Heart right ventricle (tissue), 16 donors: ENCODE measurements at regions not wholly inside any gene's neighbourhood (a gene's known extent, or its start where the extent isn't known, plus 50 kb on each side); places are given as distances from the start of the nearest gene placed in this dataset.

Source experiments
- ATAC-seq, 8 donors: fragments of 200-7000 bp; cut with Tn5 transposase; one replicate each; pipeline ENCODE4 v1.9.1; 2020; ENCODE audit warnings: mild to moderate bottlenecking in 8 of 8, moderate library complexity in 8 of 8, moderate number of reproducible peaks in 1 of 8
- DNase-seq, 2 donors: peaks; one replicate each; pipeline ENCODE4 v3.0.0-alpha.2; 2020
- H3K27ac ChIP-seq, 10 donors: fragments of 200-600 bp; sonication (generic) in 2 of 10; one replicate each; pipeline versions ENCODE4 v1.5.0 to v1.8.0; 2020 to 2022; ENCODE audit warnings: mild to moderate bottlenecking in 3 of 10
- H3K27me3 ChIP-seq, 7 donors: fragments of 200-600 bp; one replicate each; pipeline ENCODE4 v1.8.0; 2021 to 2022; ENCODE audit warnings: mild to moderate bottlenecking in 2 of 7
- H3K36me3 ChIP-seq, 9 donors: fragments of 200-600 bp; sonication (generic) in 1 of 9; one replicate each; pipeline versions ENCODE4 v1.5.0 to v1.8.0; 2020 to 2022; ENCODE audit warnings: mild to moderate bottlenecking in 2 of 9
- H3K4me1 ChIP-seq, 9 donors: fragments of 200-600 bp; sonication (generic) in 1 of 9; one replicate each; pipeline versions ENCODE4 v1.5.0 to v1.8.0; 2020 to 2022; ENCODE audit warnings: mild to moderate bottlenecking in 4 of 9
- H3K4me3 ChIP-seq, 10 donors: fragments of 200-600 bp; sonication (generic) in 2 of 10; one replicate each; pipeline versions ENCODE4 v1.5.0 to v1.8.0; 2020 to 2022; ENCODE audit warnings: mild to moderate bottlenecking in 7 of 10, moderate library complexity in 2 of 10
- H3K9me3 ChIP-seq, 11 donors: fragments of 200-600 bp in 10 of 11; sonication (generic) in 2 of 11; one replicate each; pipeline versions ENCODE4 v1.5.0 to v1.8.0; 2013 to 2022; ENCODE audit warnings: mild to moderate bottlenecking in 2 of 11, control low read depth in 1 of 11, moderate library complexity in 1 of 11
- WGBS, 2 donors: extraction: QIAGEN DNeasy Blood & Tissue Kit; methylation state at CpG; one replicate each; pipeline ENCODE4 v1.1.7; 2013; ENCODE audit warnings: inconsistent platforms in 1 of 2; 5-methylcytosine and 5-hydroxymethylcytosine counted together
- intact Hi-C, 10 donors: fragments of 100-400 bp; cut with DNase I; formaldehyde crosslinking; loops; one replicate each; pipeline versions ENCODE4 v1.11.1 to v1.14.2; 2022
- TF ChIP-seq, protein P1 (sequence below), 9 donors: fragments of 200-600 bp; sonication (generic) in 2 of 9; IDR thresholded peaks; one replicate each; pipeline versions ENCODE4 v1.5.0 to v1.8.0; 2021 to 2022; ENCODE audit warnings: antibody characterized with exemption in 9 of 9, mild to moderate bottlenecking in 5 of 9, moderate library complexity in 1 of 9
- donor health status: Arrhythmogenic right ventricular cardiomyopathy.
- donor health status: ischemic (EF 13 %, LVEDD 7.1; RV severe dilation, severe dysfunction).
- donor health status: healthy with polysubstance abuse.
- donor health status: DM: no; HTN: yes; CAD: no.
- donor health status: DM: no; HTN: no; CAD: no.
- donor health status: ischemic (EF 25% LVEDD 6.9; RV normal size, moderate dysfunction).
- donor health status: ischemic (EF 25% LVEDD 5.7; RV mildly dilated, moderate dysfunction).
- donor health status: healthy.
- donor health status: DM: yes; HTN: yes; CAD: no.
- donor health status: Ischemic cardiomyopathy.
- donor health status: ischemic (EF 35%, LVEDD 5.7; RV mildly dilated, moderate dysfunction).
- donor health status: nonischemic (EF 11% LVEDD 7.7; RV severe dilation, severe dysfunction).
- donor health status: DM: yes; HTN: yes; CAD: no.
- donor health status: PGD.
- donor health status: ischemic (EF 29% LVEDD 5.4; RV normal size, mild dysfunction).
- donor health status: nonischemic (EF 23%, LVEDD 6.1; RV moderate dilation, normal function).

DNA sequence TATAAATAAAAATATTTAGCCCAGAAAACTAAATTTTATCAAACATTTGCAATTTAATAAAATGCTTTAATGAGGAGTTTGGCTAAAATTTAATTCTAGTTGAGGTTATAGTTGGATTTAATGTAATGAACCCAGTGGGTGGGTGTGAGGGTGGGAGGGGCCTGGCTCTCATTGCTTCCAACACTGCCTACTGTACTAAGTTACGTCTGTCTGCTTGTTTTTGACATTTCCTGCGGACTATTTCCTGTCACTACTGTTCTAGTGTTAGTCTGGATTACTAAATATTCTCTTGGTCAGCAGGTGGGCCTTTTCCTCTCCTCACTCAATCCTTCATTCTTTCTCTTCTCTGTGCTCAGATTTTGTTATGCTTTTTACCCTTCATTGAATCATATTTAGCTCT is 82.5 kb upstream of the MAP3K7 start:
- Histone ChIP-seq H3K27ac (no peak overlapping the region), H3K36me3 (no peaks in the 10 kb centered on the region), H3K9me3 (no peaks in the 10 kb centered on the region), H3K4me1 (no peaks in the 10 kb centered on the region), H3K27me3 (no peaks in the 10 kb centered on the region), H3K4me3 (no peak overlapping the region)
- TF ChIP-seq, protein P1, sequence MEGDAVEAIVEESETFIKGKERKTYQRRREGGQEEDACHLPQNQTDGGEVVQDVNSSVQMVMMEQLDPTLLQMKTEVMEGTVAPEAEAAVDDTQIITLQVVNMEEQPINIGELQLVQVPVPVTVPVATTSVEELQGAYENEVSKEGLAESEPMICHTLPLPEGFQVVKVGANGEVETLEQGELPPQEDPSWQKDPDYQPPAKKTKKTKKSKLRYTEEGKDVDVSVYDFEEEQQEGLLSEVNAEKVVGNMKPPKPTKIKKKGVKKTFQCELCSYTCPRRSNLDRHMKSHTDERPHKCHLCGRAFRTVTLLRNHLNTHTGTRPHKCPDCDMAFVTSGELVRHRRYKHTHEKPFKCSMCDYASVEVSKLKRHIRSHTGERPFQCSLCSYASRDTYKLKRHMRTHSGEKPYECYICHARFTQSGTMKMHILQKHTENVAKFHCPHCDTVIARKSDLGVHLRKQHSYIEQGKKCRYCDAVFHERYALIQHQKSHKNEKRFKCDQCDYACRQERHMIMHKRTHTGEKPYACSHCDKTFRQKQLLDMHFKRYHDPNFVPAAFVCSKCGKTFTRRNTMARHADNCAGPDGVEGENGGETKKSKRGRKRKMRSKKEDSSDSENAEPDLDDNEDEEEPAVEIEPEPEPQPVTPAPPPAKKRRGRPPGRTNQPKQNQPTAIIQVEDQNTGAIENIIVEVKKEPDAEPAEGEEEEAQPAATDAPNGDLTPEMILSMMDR (IDR thresholded peaks at IDR 0.05) = no peak
- ATAC-seq (no peak), DNase-seq (no peak)
- intact Hi-C loops = no loop called here
- 48 to 56% methylated on average over 2 of the region's 2 CpGs for WGBS, 2 donors

DNA sequence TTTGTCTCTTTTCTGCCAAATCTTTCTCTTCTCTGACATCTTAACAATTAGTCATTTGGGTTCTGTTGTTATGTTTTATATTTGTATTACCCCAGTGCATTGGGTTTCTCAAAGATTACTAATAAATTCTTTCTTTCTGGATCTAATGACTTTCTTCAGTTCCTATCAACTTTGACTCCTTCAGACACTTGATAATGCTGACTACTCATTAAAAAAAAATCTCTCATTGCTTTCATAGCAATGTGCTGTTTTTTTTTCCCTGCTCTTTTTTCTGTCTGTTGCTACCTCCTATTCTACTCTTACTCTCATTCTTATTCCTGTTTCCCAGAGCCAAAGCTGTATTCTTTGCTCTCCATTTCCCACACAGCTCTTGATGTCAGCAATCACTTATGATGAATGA is 81.3 kb upstream of the MAP3K7 start:
- intact Hi-C loops = no loop called here
- no peak overlapping the region for H3K27ac ChIP-seq
- DNase-seq = no peak
- no peaks in the 10 kb centered on the region for H3K36me3 ChIP-seq
- H3K9me3 ChIP-seq = peaks cover 0 to 8% (median 0%) of the 10 kb centered on the region in 11 donors
- ATAC-seq = no peak
- H3K4me1 ChIP-seq = no peaks in the 10 kb centered on the region
- no peak overlapping the region for H3K4me3 ChIP-seq
- TF ChIP-seq, protein P1 (IDR thresholded peaks at IDR 0.05) = no peak
- no peaks in the 10 kb centered on the region for H3K27me3 ChIP-seq

DNA sequence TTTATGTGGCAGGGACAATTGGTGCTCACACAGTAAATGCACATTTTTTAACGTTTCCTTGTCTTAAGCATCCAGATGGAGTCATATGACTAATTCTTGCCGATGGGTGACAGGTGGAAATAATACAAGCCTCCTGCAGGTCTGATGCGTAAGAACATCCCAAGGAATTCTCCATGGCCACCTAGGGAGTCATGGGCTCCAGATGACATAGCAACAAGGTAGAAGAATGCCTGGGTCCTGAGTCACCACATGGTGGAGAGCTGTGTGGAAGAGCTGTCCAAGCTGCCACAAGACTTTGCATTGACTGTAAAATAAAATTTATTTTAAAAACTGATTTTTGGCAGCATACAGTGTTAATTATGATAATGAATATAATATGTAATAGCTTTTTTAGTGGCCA is 77.0 kb upstream of the MAP3K7 start:
- ATAC-seq = no peak
- no peak for DNase-seq
- Histone ChIP-seq H3K36me3 (no peaks in the 10 kb centered on the region), H3K4me3 (no peak overlapping the region), H3K27ac (no peak overlapping the region), H3K27me3 (peaks cover 0 to 3% (median 0%) of the 10 kb centered on the region in 7 donors), H3K9me3 (peaks cover 0 to 15% (median 0%) of the 10 kb centered on the region in 11 donors), H3K4me1 (no peaks in the 10 kb centered on the region)
- intact Hi-C loops = no loop called here
- TF ChIP-seq, protein P1 (IDR thresholded peaks at IDR 0.05) = no peak
- WGBS, 2 donors = 90 to 95% methylated on average over 3 of the region's 3 CpGs

DNA sequence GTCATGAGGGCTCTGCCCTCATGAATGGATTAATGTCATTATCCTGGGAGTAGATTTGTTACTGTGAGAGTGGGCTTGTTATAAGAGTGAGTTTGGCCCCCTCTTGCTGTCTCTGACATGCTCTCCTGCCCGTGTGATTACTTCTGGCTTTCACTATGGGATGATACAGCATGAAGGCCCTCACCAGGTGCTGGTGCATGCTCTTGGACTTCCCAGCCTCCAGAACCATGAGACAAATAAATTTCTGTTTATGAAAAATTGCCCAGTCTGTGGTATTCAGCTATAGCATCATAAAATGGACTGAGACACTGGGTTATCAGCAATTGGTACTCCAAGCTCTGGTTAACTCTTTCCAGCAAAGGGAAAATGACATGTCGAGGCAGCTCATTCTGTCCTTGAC is 76.2 kb upstream of the MAP3K7 start:
- DNase-seq (no peak), ATAC-seq (no peak)
- Histone ChIP-seq H3K9me3 (peaks cover 0 to 15% (median 0%) of the 10 kb centered on the region in 11 donors), H3K27me3 (peaks cover 0 to 10% (median 0%) of the 10 kb centered on the region in 7 donors), H3K4me1 (no peaks in the 10 kb centered on the region), H3K4me3 (no peak overlapping the region), H3K36me3 (no peaks in the 10 kb centered on the region), H3K27ac (no peak overlapping the region)
- WGBS, 2 donors = 67 to 75% methylated on average over 2 of the region's 2 CpGs
- TF ChIP-seq, protein P1 (IDR thresholded peaks at IDR 0.05) = no peak
- intact Hi-C loops = no loop called here

DNA sequence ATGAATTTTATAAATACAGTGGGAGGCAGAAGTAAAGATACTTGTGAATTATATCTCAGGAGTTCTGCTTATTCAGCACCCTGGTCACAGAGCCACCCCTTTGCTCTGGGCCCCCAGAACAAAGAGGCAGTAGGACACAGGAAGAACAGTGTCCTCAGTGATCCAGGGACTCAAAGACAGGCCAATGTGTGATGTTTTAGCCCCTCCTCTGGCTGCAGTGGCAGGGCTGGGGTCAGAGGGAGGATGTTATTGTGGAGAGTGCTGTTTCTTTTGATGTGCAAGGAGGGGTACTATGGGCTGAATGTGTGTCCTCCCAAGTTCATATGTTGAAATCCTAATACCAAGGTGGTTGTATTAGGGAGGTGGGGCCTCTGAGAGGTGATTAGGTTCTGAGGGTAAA is 74.1 kb upstream of the MAP3K7 start:
- H3K27ac ChIP-seq = no peak overlapping the region
- ATAC-seq (no peak), DNase-seq (no peak)
- intact Hi-C loops = no loop called here
- H3K4me3 ChIP-seq = no peak overlapping the region
- peaks cover 0 to 16% (median 0%) of the 10 kb centered on the region in 7 donors for H3K27me3 ChIP-seq
- no peaks in the 10 kb centered on the region for H3K36me3 ChIP-seq
- no peaks in the 10 kb centered on the region for H3K4me1 ChIP-seq
- TF ChIP-seq, protein P1 (IDR thresholded peaks at IDR 0.05) = no peak
- H3K9me3 ChIP-seq = peaks cover 0 to 15% (median 0%) of the 10 kb centered on the region in 11 donors
